DMS53 treated with DMSO at 0.1 percent for 48 hours (cell line): ENCODE measurements at regions not wholly inside any gene's neighbourhood (a gene's known extent, or its start where the extent isn't known, plus 50 kb on each side); places are given as distances from the start of the nearest gene placed in this dataset.
"Not testable (repeated sequence)": the region's sequence is repeated elsewhere in the genome, so short reads cannot be mapped to it uniquely, and the experiment has no call there.

Source experiments
- DNase-seq: peaks from one replicate; lab custom pipeline; 2025; ENCODE audit not compliant: unreplicated experiment; lab: John Stamatoyannopoulos, UW

GRCh38 chr9:2494562-2494961, 127.0 kb upstream of the VLDLR start:
- no peak for DNase-seq

- DNase-seq = peak; percentile 10
Measured at GRCh38 chr9:2495221-2496005, 126.2 kb upstream of the VLDLR start.

GRCh38 chr9:2496169-2496568, 125.4 kb upstream of the VLDLR start:
- no peak for DNase-seq

- DNase-seq = no peak
Measured at GRCh38 chr9:2496934-2497333, 124.7 kb upstream of the VLDLR start.

- DNase-seq = no peak
Measured at GRCh38 chr9:2497666-2498400, 123.8 kb upstream of the VLDLR start.

GRCh38 chr9:2502210-2502609, 119.4 kb upstream of the VLDLR start:
- DNase-seq = no peak

GRCh38 chr9:2502760-2503159, 118.8 kb upstream of the VLDLR start:
- no peak for DNase-seq

- no peak for DNase-seq
Measured at GRCh38 chr9:2506321-2506720, 115.3 kb upstream of the VLDLR start.

- DNase-seq = no peak
Measured at GRCh38 chr9:2523591-2523990, 98.0 kb upstream of the VLDLR start.

- no peak for DNase-seq
Measured at GRCh38 chr9:2524601-2525000, 97.0 kb upstream of the VLDLR start.

- DNase-seq = no peak
Measured at GRCh38 chr9:2525147-2525546, 96.4 kb upstream of the VLDLR start.

- DNase-seq = no peak
Measured at GRCh38 chr9:2526071-2526828, 95.3 kb upstream of the VLDLR start.

GRCh38 chr9:2531481-2531880, 90.1 kb upstream of the VLDLR start:
- no peak for DNase-seq

- DNase-seq = no peak
Measured at GRCh38 chr9:2536511-2536910, 85.1 kb upstream of the VLDLR start.

GRCh38 chr9:2545881-2546490, 75.6 kb upstream of the VLDLR start:
- no peak for DNase-seq

- not testable (repeated sequence) for DNase-seq
Measured at GRCh38 chr9:2555899-2556600, 65.5 kb upstream of the VLDLR start.

GRCh38 chr9:2557693-2558092, 63.9 kb upstream of the VLDLR start:
- no peak for DNase-seq

- DNase-seq = no peak
Measured at GRCh38 chr9:2559192-2560152, 62.1 kb upstream of the VLDLR start.

GRCh38 chr9:2560180-2560579, 61.4 kb upstream of the VLDLR start:
- peak; percentile 7 for DNase-seq
